K562 (cell line): ENCODE measurements at regions not wholly inside any gene's neighbourhood (a gene's known extent, or its start where the extent isn't known, plus 50 kb on each side); places are given as distances from the start of the nearest gene placed in this dataset.

Experiments used
- ATAC-seq: fragments of 200-7000 bp; cut with Tn5 transposase; 3 replicates; pipeline ENCODE4 v1.9.1; 2020; ENCODE audit warnings: moderate library complexity
- BruUV-seq: library from RNA; stranded (reverse); fragments of 400-500 nt; replicated peaks from 2 replicates; lab custom pipeline; 2021; lab: Mats Ljungman, UMichigan
- CTCF ChIA-PET: fragments of 300-600 bp; formaldehyde crosslinking; extraction: SDS; loops from one replicate; lab custom pipeline; 2021; ENCODE audit warnings: low intra/inter-chr PET ratio; lab: Yijun Ruan, JAX
- POLR2A ChIA-PET: fragments of 300-600, 350-650 bp; sonication (Branson Sonifier 250); formaldehyde crosslinking; extraction: SDS; loops from one replicate; lab custom pipeline; 2021; ENCODE audit warnings: antibody characterized with exemption, inconsistent platforms; lab: Yijun Ruan, JAX
- DNase-seq, 4 experiments: peaks; one replicate each; pipeline versions ENCODE4 v3.0.0 to v3.0.0-alpha.2; 2011 to 2018; ENCODE audit warnings: low spot score in 3 of 4, mixed read lengths in 3 of 4; ENCODE audit errors: extremely low read depth in 1 of 4
- FAIRE-seq: peaks from 2 replicates; lab custom pipeline; 2011; peaks lifted over from hg19 to GRCh38; lab: Jason Lieb, UNC
- H2AFZ ChIP-seq: 2 replicates; pipeline ENCODE4 v1.6.0; 2011; ENCODE audit warnings: low read depth, low read length, control low read depth, inconsistent platforms
- H3K27ac ChIP-seq: fragments of 200-600 bp; 3 replicates; pipeline ENCODE4 v1.8.0; 2011; ENCODE audit warnings: low read depth, mild to moderate bottlenecking, control low read depth, inconsistent platforms, low read length, moderate library complexity, mixed read lengths; ENCODE audit errors: extremely low read depth
- H3K27me3 ChIP-seq, 2 experiments: fragments of 300-600 bp in 1 of 2; 2 replicates in 1 of 2; 3 replicates in 1 of 2; pipeline versions ENCODE4 v1.6.0 to v1.8.0; 2011; ENCODE audit warnings: inconsistent platforms in 2 of 2, low read length in 2 of 2, mild to moderate bottlenecking in 1 of 2, mixed read lengths in 1 of 2, moderate library complexity in 1 of 2; ENCODE audit not compliant: control insufficient read depth in 2 of 2, insufficient read depth in 2 of 2
- H3K36me3 ChIP-seq: fragments of 300-600 bp; 3 replicates; pipeline ENCODE4 v1.8.0; 2011; ENCODE audit warnings: mild to moderate bottlenecking, low read length, inconsistent platforms; ENCODE audit not compliant: control insufficient read depth, insufficient read depth
- H3K4me1 ChIP-seq, 2 experiments: fragments of 200-600 bp in 1 of 2; replicated peaks in 1 of 2; 2 replicates in 1 of 2; 3 replicates in 1 of 2; pipeline versions ENCODE4 v1.5.1 to v1.8.0; 2011; ENCODE audit warnings: inconsistent platforms in 2 of 2, low read length in 2 of 2, mild to moderate bottlenecking in 1 of 2, mixed read lengths in 1 of 2, moderate library complexity in 1 of 2; ENCODE audit not compliant: control insufficient read depth in 2 of 2, insufficient read depth in 2 of 2
- H3K4me2 ChIP-seq: 2 replicates; pipeline ENCODE4 v1.6.1; 2011; ENCODE audit warnings: low read length, control low read depth, inconsistent platforms, mixed read lengths; ENCODE audit not compliant: insufficient read depth
- H3K4me3 ChIP-seq: fragments of 200-600 bp; sonication (generic), shearing (Covaris generic); 2 replicates; pipeline ENCODE4 v1.5.1; 2016; ENCODE audit warnings: control low read depth, inconsistent platforms
- H3K79me2 ChIP-seq: fragments of 200-600 bp; 3 replicates; pipeline ENCODE4 v1.8.0; 2011; ENCODE audit warnings: low read length, inconsistent platforms; ENCODE audit not compliant: control insufficient read depth, insufficient read depth
- H3K9ac ChIP-seq, 2 experiments: 2 replicates each; pipeline versions ENCODE4 v1.6.0 to v1.6.1; 2011; ENCODE audit warnings: low read depth in 2 of 2, low read length in 2 of 2, control low read depth in 1 of 2, inconsistent platforms in 1 of 2, mild to moderate bottlenecking in 1 of 2, mixed read lengths in 1 of 2; ENCODE audit not compliant: insufficient read depth in 1 of 2
- H3K9me1 ChIP-seq: one replicate; pipeline ENCODE4 v1.6.0; 2011; ENCODE audit warnings: inconsistent platforms, mild to moderate bottlenecking, low read length, moderate library complexity; ENCODE audit not compliant: control insufficient read depth, insufficient read depth
- H3K9me3 ChIP-seq: replicated peaks from 2 replicates; pipeline ENCODE4 v1.5.1; 2011; ENCODE audit warnings: low read depth, low read length, inconsistent platforms; ENCODE audit not compliant: control insufficient read depth, insufficient read depth
- H4K20me1 ChIP-seq: replicated peaks from 2 replicates; pipeline ENCODE4 v1.6.1; 2011; ENCODE audit warnings: low read length, inconsistent platforms, mixed read lengths; ENCODE audit not compliant: control insufficient read depth, insufficient read depth
- E2F5 ChIP-seq: sonication (generic); formaldehyde crosslinking; IDR thresholded peaks from 2 replicates; pipeline ENCODE4 v1.8.0; 2022; ENCODE audit warnings: mild to moderate bottlenecking, missing genetic modification reagents
- IRF1 ChIP-seq: sonication (generic); formaldehyde crosslinking; IDR thresholded peaks from 2 replicates; pipeline ENCODE4 v1.8.0; 2022; ENCODE audit warnings: missing genetic modification reagents, mild to moderate bottlenecking, borderline replicate concordance
- NEUROD1 ChIP-seq: fragments of 150-350 bp; IDR thresholded peaks from 2 replicates; pipeline ENCODE4 v1.6.1; 2014; ENCODE audit warnings: borderline replicate concordance, low read length, low read depth; ENCODE audit not compliant: partially characterized antibody
- SOX6 ChIP-seq: fragments of 450-650 bp; IDR thresholded peaks from 2 replicates; pipeline ENCODE4 v1.6.1; 2014; ENCODE audit warnings: mild to moderate bottlenecking
- WGBS: fragments of 100-300 bp; shearing (Covaris generic); methylation state at CpG from one replicate; pipeline ENCODE4 v1.1.6; 2016; ENCODE audit warnings: low coverage, mixed read lengths; ENCODE audit not compliant: insufficient coverage; ENCODE audit errors: missing lambda C conversion rate; 5-methylcytosine and 5-hydroxymethylcytosine counted together
- in situ Hi-C: fragments of 300-500 bp; cut with MboI; formaldehyde crosslinking; loops from 4 replicates; pipeline ENCODE4 v1.15.0; 2018; ENCODE audit warnings: inconsistent platforms, mixed read lengths
- intact Hi-C: fragments of 100-400 bp; cut with micrococcal nuclease; formaldehyde crosslinking; loops from 2 replicates; pipeline ENCODE4 v1.14.2; 2022

- TF ChIP-seq NEUROD1 (no peak), IRF1 (CRISPR knock-in tag) (no peak)
These were observed 502.1 kb downstream of the DMAC1 start (continued) for GRCh38 chr9:7297521-7297920.

GRCh38 chr9:7293091-7293490 is 506.5 kb downstream of the DMAC1 start:
- in situ Hi-C loops (no loop called here), intact Hi-C loops (no loop called here)
- no peak for FAIRE-seq
- Histone ChIP-seq H3K36me3 (no peaks in the 10 kb centered on the region), H3K9me1 (no peaks in the 10 kb centered on the region), H3K9ac (no peak overlapping the region), H4K20me1 (no peaks in the 10 kb centered on the region), H3K4me3 (no peak overlapping the region), H3K27me3 (no peaks in the 10 kb centered on the region), H3K4me1 (no peaks in the 10 kb centered on the region), H3K4me2 (no peak overlapping the region), H3K79me2 (no peaks in the 10 kb centered on the region), H2AFZ (no peak overlapping the region), H3K27ac (no peak overlapping the region), H3K9me3 (no peaks in the 10 kb centered on the region)
- WGBS: 0% methylated on average over 1 of the region's 1 CpG
- TF ChIP-seq SOX6: no peak
- no peak for TF ChIP-seq E2F5
- no peak for ATAC-seq
- no TSS peak for BruUV-seq
- ChIA-PET CTCF (no interaction called here), POLR2A (no interaction called here)
- no peak for DNase-seq
